ENCODE measurements at regions not wholly inside any gene's neighbourhood (a gene's known extent, or its start where the extent isn't known, plus 50 kb on each side); places are given as distances from the start of the nearest gene placed in this dataset.

GRCh38 chr12:11584221-11584855, 65.1 kb upstream of the ETV6 start:
- dilution Hi-C loops (cut with HindIII; ENCODE audit: low sequenced_read_pairs, unreplicated experiment) (no loop called here), in situ Hi-C loops (cut with MboI; ENCODE audit: low sequenced_read_pairs) (loop anchor here (5.0 to 10.0 kb wide), 2 partner anchors 448 to 740 kb away; no protein-coding TSS in a partner anchor), intact Hi-C loops (cut with micrococcal nuclease) (loop anchor here (5.0 kb wide), 3 partner anchors 38 to 748 kb away; no protein-coding TSS in a partner anchor)
- H2AK5ac ChIP-seq (ENCODE audit: low read depth, low read length) = no peak overlapping the region
- H2AK9ac ChIP-seq (replicated peaks; ENCODE audit: low read depth, low read length, poor library complexity) = no peak overlapping the region
- no peak overlapping the region for H3K4ac ChIP-seq (ENCODE audit: low read depth, low read length)
- no peak overlapping the region for H4K91ac ChIP-seq (ENCODE audit: insufficient read depth, low read depth, low read length)
- H4K20me1 ChIP-seq (ENCODE audit: insufficient read depth, low read length) = no peaks in the 10 kb centered on the region
- no peak for ATAC-seq (ENCODE audit: low read depth)
- H3K4me3 ChIP-seq (ENCODE audit: insufficient read depth, low read depth, low read length) = no peak overlapping the region
- H2BK20ac ChIP-seq (ENCODE audit: low read depth, low read length) = no peak overlapping the region
- POLR2A ChIA-PET (ENCODE audit: unreplicated experiment) = no interaction called here
- no peak overlapping the region for H3K9ac ChIP-seq (ENCODE audit: low read depth, low read length)
- H3K27ac ChIP-seq (ENCODE audit: insufficient read depth, low read length) = no peak overlapping the region
- H2AFZ ChIP-seq (replicated peaks; ENCODE audit: low read length, poor library complexity) = no peak overlapping the region
- BruUV-seq (replicated peaks) = no TSS peak
- 60% methylated on average over 1 of the region's 7 CpGs; no CpG with 5 or more reads in 1 of the 2 experiments for WGBS, 2 experiments (ENCODE audit: extremely low coverage in 2 of 2, insufficient read length in 1 of 2)
- no peaks in the 10 kb centered on the region for H3K9me3 ChIP-seq (ENCODE audit: control insufficient read depth, insufficient read depth, low read length)
- no peak overlapping the region for H3K4me2 ChIP-seq (ENCODE audit: low read depth, low read length)
- no peak overlapping the region for H3K14ac ChIP-seq (replicated peaks; ENCODE audit: low read depth, low read length)
- peaks cover 5% of the 10 kb centered on the region for H3K4me1 ChIP-seq (ENCODE audit: control insufficient read depth, insufficient read depth, low read length)
- no peak overlapping the region for H4K8ac ChIP-seq (ENCODE audit: low read depth in 2 of 2, low read length in 2 of 2)
- no peak overlapping the region for H3K56ac ChIP-seq (ENCODE audit: extremely low read depth, insufficient read depth, low read length)
- peaks cover 8% of the 10 kb centered on the region; the same call in 1 of the 2 replicates for H3K27me3 ChIP-seq (ENCODE audit: control insufficient read depth, insufficient read depth, low read length)
- H3K79me1 ChIP-seq (ENCODE audit: low read depth in 1 of 2, low read length in 2 of 2) = no peaks in the 10 kb centered on the region
- no peak overlapping the region for H3K23ac ChIP-seq (ENCODE audit: low read depth, low read length)
- H3K18ac ChIP-seq (ENCODE audit: low read depth, low read length) = no peak overlapping the region
- H2BK15ac ChIP-seq (ENCODE audit: low read depth, low read length) = no peak overlapping the region
- TF ChIP-seq USF2 (IDR thresholded peaks at IDR 0.05; ENCODE audit: low read depth, low read length) (no peak), RAD21 (IDR thresholded peaks at IDR 0.05; ENCODE audit: low read length) (no peak), CEBPB (IDR thresholded peaks at IDR 0.05; ENCODE audit: low read depth, low read length) (no peak), ELK1 (IDR thresholded peaks at IDR 0.05; ENCODE audit: borderline replicate concordance, low read depth, low read length) (no peak), CHD1 (IDR thresholded peaks at IDR 0.05; ENCODE audit: low read depth, low read length) (no peak), MXI1 (IDR thresholded peaks at IDR 0.05; ENCODE audit: borderline replicate concordance, low read depth, low read length) (no peak), FOS (IDR thresholded peaks at IDR 0.05; ENCODE audit: low read depth, low read length) (no peak), RCOR1 (IDR thresholded peaks at IDR 0.05; ENCODE audit: insufficient replicate concordance, low read length) (no peak), POLR2A (IDR thresholded peaks at IDR 0.05; ENCODE audit: low read depth, low read length) (no peak), NFE2L2 (IDR thresholded peaks at IDR 0.05; ENCODE audit: low read depth, low read length) (no peak), SMC3 (IDR thresholded peaks at IDR 0.05; ENCODE audit: low read depth, low read length) (no peak), RFX5 (IDR thresholded peaks at IDR 0.05; ENCODE audit: low read depth, low read length) (no peak), MAZ (IDR thresholded peaks at IDR 0.05; ENCODE audit: borderline replicate concordance, low read depth, low read length) (no peak), MAFK (IDR thresholded peaks at IDR 0.05; ENCODE audit: low read depth, low read length) (no peak), BHLHE40 (IDR thresholded peaks at IDR 0.05; ENCODE audit: low read depth, low read length) (no peak)
- TF ChIP-seq, protein P1, sequence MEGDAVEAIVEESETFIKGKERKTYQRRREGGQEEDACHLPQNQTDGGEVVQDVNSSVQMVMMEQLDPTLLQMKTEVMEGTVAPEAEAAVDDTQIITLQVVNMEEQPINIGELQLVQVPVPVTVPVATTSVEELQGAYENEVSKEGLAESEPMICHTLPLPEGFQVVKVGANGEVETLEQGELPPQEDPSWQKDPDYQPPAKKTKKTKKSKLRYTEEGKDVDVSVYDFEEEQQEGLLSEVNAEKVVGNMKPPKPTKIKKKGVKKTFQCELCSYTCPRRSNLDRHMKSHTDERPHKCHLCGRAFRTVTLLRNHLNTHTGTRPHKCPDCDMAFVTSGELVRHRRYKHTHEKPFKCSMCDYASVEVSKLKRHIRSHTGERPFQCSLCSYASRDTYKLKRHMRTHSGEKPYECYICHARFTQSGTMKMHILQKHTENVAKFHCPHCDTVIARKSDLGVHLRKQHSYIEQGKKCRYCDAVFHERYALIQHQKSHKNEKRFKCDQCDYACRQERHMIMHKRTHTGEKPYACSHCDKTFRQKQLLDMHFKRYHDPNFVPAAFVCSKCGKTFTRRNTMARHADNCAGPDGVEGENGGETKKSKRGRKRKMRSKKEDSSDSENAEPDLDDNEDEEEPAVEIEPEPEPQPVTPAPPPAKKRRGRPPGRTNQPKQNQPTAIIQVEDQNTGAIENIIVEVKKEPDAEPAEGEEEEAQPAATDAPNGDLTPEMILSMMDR (conservative IDR thresholded peaks at IDR 0.05; ENCODE audit: low read depth, low read length) = no peak
- H2BK120ac ChIP-seq (ENCODE audit: low read depth, low read length) = no peak overlapping the region
- DNase-seq = no peak
- no peaks in the 10 kb centered on the region for H3K36me3 ChIP-seq (ENCODE audit: control insufficient read depth, insufficient read depth, low read length)
- no peak overlapping the region for H2BK5ac ChIP-seq (ENCODE audit: low read depth, low read length, poor library complexity, severe bottlenecking)
- no peaks in the 10 kb centered on the region for H3K9me1 ChIP-seq (ENCODE audit: insufficient read depth, low read length)
- CTCF ChIA-PET = interaction anchor here (5.7 kb wide), 1 partner anchor 449 kb away, joined by 54 read pairs; no protein-coding TSS in a partner anchor
- no peak overlapping the region for H4K5ac ChIP-seq (ENCODE audit: low read depth, low read length)
